ENCODE measurements at regions not wholly inside any gene's neighbourhood (a gene's known extent, or its start where the extent isn't known, plus 50 kb on each side); places are given as distances from the start of the nearest gene placed in this dataset.

GRCh38 chrX:136975684-136976470 lies 57.9 kb downstream of the GPR101 start:
- intact Hi-C loops (cut with DNase I; ENCODE audit: low total_unique reads) = no loop called here
- Histone ChIP-seq H3K27me3 (no peaks in the 10 kb centered on the region), H3K9me3 (no peaks in the 10 kb centered on the region), H3K27ac (no peak overlapping the region), H3K36me3 (no peaks in the 10 kb centered on the region), H3K4me3 (no peak overlapping the region), H3K4me1 (no peaks in the 10 kb centered on the region)
- TF ChIP-seq CTCF (IDR thresholded peaks at IDR 0.05) (no peak), POLR2A (IDR thresholded peaks at IDR 0.05) (no peak)
- no peak for DNase-seq

- DNase-seq = no peak
- Histone ChIP-seq H3K4me1 (no peaks in the 10 kb centered on the region), H3K4me3 (no peak overlapping the region), H3K27me3 (no peaks in the 10 kb centered on the region), H3K9me3 (no peaks in the 10 kb centered on the region), H3K27ac (no peak overlapping the region), H3K36me3 (no peaks in the 10 kb centered on the region)
- intact Hi-C loops (cut with DNase I; ENCODE audit: low total_unique reads) = no loop called here
- TF ChIP-seq CTCF (IDR thresholded peaks at IDR 0.05) (no peak), POLR2A (IDR thresholded peaks at IDR 0.05) (no peak)
Measured at GRCh38 chrX:136967966-136968365, 65.8 kb downstream of the GPR101 start.

- intact Hi-C loops (cut with DNase I; ENCODE audit: low total_unique reads) = no loop called here
- H3K36me3 ChIP-seq = no peaks in the 10 kb centered on the region
Measured at GRCh38 chrX:136963973-136964372, 69.8 kb downstream of the GPR101 start.

DNA sequence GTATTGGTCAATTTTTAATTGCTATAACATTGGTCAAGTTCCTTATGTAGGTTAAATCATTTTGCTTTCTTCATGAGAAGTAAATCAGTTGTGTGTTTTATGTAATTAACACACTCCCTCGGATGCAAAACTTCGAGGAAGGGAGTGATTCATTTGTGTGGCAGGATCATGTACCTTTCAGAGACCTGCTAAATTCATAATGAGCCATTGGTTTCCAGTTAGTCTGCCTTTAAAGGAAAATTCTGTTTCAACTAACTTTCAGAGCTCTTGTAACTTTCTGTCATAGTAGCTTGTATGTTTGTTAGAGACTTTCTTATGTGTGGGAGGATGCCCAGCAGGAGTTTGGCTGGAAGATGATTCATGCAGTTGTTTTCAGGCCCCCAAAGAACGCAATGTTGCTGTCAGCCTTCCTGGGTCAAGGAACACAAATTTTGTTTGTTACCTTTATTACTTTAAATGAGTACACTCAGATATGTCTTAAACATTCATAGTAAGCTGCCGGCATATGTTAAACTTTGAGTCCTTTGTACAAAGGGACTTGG lies 72.1 kb downstream of the GPR101 start:
- DNase-seq = no peak
- TF ChIP-seq POLR2A (IDR thresholded peaks at IDR 0.05) = no peak
- no peak for TF ChIP-seq CTCF (IDR thresholded peaks at IDR 0.05)
- Histone ChIP-seq H3K4me1 (no peaks in the 10 kb centered on the region), H3K9me3 (no peaks in the 10 kb centered on the region), H3K36me3 (no peaks in the 10 kb centered on the region), H3K27ac (no peak overlapping the region), H3K27me3 (no peaks in the 10 kb centered on the region), H3K4me3 (no peak overlapping the region)
- intact Hi-C loops (cut with DNase I; ENCODE audit: low total_unique reads) = no loop called here

More at GRCh38 chrX:136963973-136964372, 69.8 kb downstream of the GPR101 start:
- Histone ChIP-seq H3K4me1 (no peaks in the 10 kb centered on the region), H3K9me3 (no peaks in the 10 kb centered on the region), H3K4me3 (no peak overlapping the region), H3K27ac (no peak overlapping the region), H3K27me3 (no peaks in the 10 kb centered on the region)
- TF ChIP-seq CTCF (IDR thresholded peaks at IDR 0.05) (no peak), POLR2A (IDR thresholded peaks at IDR 0.05) (no peak)
- no peak for DNase-seq

- H3K27me3 ChIP-seq = no peaks in the 10 kb centered on the region
- TF ChIP-seq CTCF (IDR thresholded peaks at IDR 0.05) (peak; percentile 32 to 44 (median 39)), POLR2A (IDR thresholded peaks at IDR 0.05) (no peak)
- no peak overlapping the region for H3K27ac ChIP-seq
- no peak for DNase-seq
- no peaks in the 10 kb centered on the region for H3K9me3 ChIP-seq
- H3K4me3 ChIP-seq = no peak overlapping the region
- intact Hi-C loops (cut with DNase I; ENCODE audit: low total_unique reads) = no loop called here
- H3K36me3 ChIP-seq = no peaks in the 10 kb centered on the region
- H3K4me1 ChIP-seq = no peaks in the 10 kb centered on the region
Measured at GRCh38 chrX:136954930-136955329, 74.4 kb upstream of the RBMX start.
